ENCODE measurements at regions not wholly inside any gene's neighbourhood (a gene's known extent, or its start where the extent isn't known, plus 50 kb on each side); places are given as distances from the start of the nearest gene placed in this dataset.

DNA sequence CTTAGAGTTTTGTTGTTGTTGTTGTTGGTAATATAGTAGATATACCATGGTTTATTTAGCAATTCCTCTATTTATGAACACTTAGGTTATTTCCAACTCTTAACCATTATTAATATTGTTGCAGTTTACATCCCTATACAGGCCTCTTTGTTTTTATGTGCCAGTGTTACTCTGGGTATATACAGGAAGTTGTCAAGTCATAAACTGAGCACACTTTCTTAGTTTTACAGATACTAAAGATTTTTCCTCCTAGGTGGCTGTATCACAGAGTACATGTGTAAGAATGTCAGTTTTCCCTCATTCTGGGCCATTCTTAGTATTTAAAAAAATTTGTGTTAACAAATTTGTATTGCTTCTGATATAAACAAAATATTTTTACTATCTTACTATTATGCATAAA lies 128.4 kb downstream of the ARL4A start:
- CTCF ChIA-PET = no interaction called here
- POLR2A ChIA-PET = no interaction called here
- H3K27me3 ChIP-seq (ENCODE audit: control insufficient read depth, insufficient read depth, low read length) = no peaks in the 10 kb centered on the region
- DNase-seq (ENCODE audit: low read depth) = no peak
- TF ChIP-seq, protein P1, sequence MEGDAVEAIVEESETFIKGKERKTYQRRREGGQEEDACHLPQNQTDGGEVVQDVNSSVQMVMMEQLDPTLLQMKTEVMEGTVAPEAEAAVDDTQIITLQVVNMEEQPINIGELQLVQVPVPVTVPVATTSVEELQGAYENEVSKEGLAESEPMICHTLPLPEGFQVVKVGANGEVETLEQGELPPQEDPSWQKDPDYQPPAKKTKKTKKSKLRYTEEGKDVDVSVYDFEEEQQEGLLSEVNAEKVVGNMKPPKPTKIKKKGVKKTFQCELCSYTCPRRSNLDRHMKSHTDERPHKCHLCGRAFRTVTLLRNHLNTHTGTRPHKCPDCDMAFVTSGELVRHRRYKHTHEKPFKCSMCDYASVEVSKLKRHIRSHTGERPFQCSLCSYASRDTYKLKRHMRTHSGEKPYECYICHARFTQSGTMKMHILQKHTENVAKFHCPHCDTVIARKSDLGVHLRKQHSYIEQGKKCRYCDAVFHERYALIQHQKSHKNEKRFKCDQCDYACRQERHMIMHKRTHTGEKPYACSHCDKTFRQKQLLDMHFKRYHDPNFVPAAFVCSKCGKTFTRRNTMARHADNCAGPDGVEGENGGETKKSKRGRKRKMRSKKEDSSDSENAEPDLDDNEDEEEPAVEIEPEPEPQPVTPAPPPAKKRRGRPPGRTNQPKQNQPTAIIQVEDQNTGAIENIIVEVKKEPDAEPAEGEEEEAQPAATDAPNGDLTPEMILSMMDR (IDR thresholded peaks at IDR 0.05; ENCODE audit: insufficient read depth, low read depth, low read length) = no peak
- H3K36me3 ChIP-seq (ENCODE audit: control insufficient read depth, insufficient read depth, low read length) = no peaks in the 10 kb centered on the region
- H3K4me3 ChIP-seq (ENCODE audit: low read depth, low read length) = no peak overlapping the region

DNA sequence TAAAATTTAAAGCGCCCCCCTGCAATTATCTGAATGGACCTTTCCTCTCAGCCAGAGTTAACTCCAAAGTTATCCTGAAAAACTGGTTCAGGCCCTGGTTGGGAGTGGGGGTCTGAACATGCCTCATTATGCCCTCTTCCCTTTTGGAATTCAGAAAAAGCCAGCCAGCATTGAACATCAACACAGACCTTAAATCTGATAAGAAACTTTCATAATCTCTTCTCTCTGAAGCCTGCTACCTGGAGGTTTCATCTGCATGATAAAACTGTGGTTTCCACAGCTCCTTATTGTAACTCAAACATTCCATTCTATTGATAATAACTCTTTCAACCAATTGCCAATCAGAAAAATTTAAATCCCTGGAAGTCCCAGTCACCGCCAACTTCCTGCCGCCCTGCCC lies 133.3 kb downstream of the ARL4A start:
- TF ChIP-seq, protein P1 (IDR thresholded peaks at IDR 0.05; ENCODE audit: insufficient read depth, low read depth, low read length) = no peak
- ChIA-PET CTCF (interaction anchor here (1.2 kb wide), 1 partner anchor 13 kb away, joined by 3 read pairs; no protein-coding TSS in a partner anchor), POLR2A (no interaction called here)
- no peak for DNase-seq (ENCODE audit: low read depth)
- Histone ChIP-seq H3K36me3 (ENCODE audit: control insufficient read depth, insufficient read depth, low read length) (no peaks in the 10 kb centered on the region), H3K27me3 (ENCODE audit: control insufficient read depth, insufficient read depth, low read length) (no peaks in the 10 kb centered on the region), H3K4me3 (ENCODE audit: low read depth, low read length) (no peak overlapping the region)

DNA sequence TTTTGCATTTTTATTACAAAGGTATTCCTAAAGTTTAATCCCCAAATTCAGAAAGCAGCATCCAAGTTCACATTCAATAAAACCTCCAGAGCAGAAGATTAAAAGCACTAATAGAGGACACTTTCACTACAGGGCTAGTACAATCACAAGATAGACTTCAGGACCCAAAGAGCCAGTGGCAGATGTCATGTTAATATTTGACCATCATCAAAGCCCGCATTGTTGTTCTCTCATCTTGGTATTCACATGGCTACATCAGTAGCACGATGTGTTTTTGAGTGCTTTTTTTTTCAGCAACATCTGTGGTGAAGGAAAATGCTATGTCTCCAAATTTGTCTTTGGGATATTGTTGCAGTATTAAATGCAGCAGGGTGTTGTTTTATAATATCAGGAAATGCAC lies 134.3 kb downstream of the ARL4A start:
- POLR2A ChIA-PET = no interaction called here
- Histone ChIP-seq H3K27me3 (ENCODE audit: control insufficient read depth, insufficient read depth, low read length) (no peaks in the 10 kb centered on the region), H3K36me3 (ENCODE audit: control insufficient read depth, insufficient read depth, low read length) (no peaks in the 10 kb centered on the region)

DNA sequence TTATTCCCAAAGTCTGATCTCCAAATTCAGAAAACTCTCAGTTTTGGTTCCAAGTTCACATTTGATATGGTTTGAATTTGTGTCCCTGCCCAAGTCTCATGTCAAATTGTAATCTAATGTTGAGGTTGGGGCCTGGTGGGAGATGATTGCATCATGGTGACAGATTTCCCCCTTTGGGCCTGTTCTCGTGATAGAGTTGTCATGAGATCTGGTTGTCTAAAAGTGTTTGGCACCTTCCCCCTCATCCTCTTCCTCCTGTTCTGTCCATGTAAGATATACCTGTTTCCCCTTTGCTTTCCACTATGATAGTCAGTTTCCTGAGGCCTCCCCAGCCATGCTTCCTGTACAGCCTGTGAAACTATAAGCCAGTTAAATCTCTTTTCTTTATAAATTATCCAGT lies 138.6 kb downstream of the ARL4A start:
- TF ChIP-seq, protein P1 (IDR thresholded peaks at IDR 0.05; ENCODE audit: insufficient read depth, low read depth, low read length) = no peak
- ChIA-PET CTCF (no interaction called here), POLR2A (no interaction called here)

More for the DNA sequence above, 134.3 kb downstream of the ARL4A start:
- TF ChIP-seq, protein P1 (IDR thresholded peaks at IDR 0.05; ENCODE audit: insufficient read depth, low read depth, low read length) = no peak
- no peak overlapping the region for H3K4me3 ChIP-seq (ENCODE audit: low read depth, low read length)
- DNase-seq (ENCODE audit: low read depth) = no peak
- CTCF ChIA-PET = interaction anchor here (1.1 to 1.2 kb wide), 2 partner anchors 18 to 26 kb away, joined by 3 to 5 read pairs; no protein-coding TSS in a partner anchor

GRCh38 chr7:12827219-12827821 lies 139.9 kb downstream of the ARL4A start:
- ChIA-PET POLR2A (no interaction called here), CTCF (no interaction called here)

More for the DNA sequence above, 138.6 kb downstream of the ARL4A start:
- Histone ChIP-seq H3K27me3 (ENCODE audit: control insufficient read depth, insufficient read depth, low read length) (no peaks in the 10 kb centered on the region), H3K36me3 (ENCODE audit: control insufficient read depth, insufficient read depth, low read length) (no peaks in the 10 kb centered on the region), H3K4me3 (ENCODE audit: low read depth, low read length) (no peak overlapping the region)
- DNase-seq (ENCODE audit: low read depth) = no peak

More at GRCh38 chr7:12827219-12827821, 139.9 kb downstream of the ARL4A start:
- DNase-seq (ENCODE audit: low read depth) = no peak
- H3K4me3 ChIP-seq (ENCODE audit: low read depth, low read length) = no peak overlapping the region
- no peaks in the 10 kb centered on the region for H3K36me3 ChIP-seq (ENCODE audit: control insufficient read depth, insufficient read depth, low read length)
- no peaks in the 10 kb centered on the region for H3K27me3 ChIP-seq (ENCODE audit: control insufficient read depth, insufficient read depth, low read length)
- TF ChIP-seq, protein P1 (IDR thresholded peaks at IDR 0.05; ENCODE audit: insufficient read depth, low read depth, low read length) = no peak

All from BJ (cell line).